H54 (cell line): ENCODE measurements at regions not wholly inside any gene's neighbourhood (a gene's known extent, or its start where the extent isn't known, plus 50 kb on each side); places are given as distances from the start of the nearest gene placed in this dataset.
A peak's percentile ranks its signal among the peaks of the same experiment; 100 is the strongest.
"Not testable (repeated sequence)": the region's sequence is repeated elsewhere in the genome, so short reads cannot be mapped to it uniquely, and the experiment has no call there.

ENCODE experiments used
- DNase-seq: peaks from one replicate; pipeline ENCODE4 v3.0.0; 2011; ENCODE audit warnings: low spot score, mixed read lengths; ENCODE audit not compliant: insufficient read length
- FAIRE-seq: peaks from 3 replicates; lab custom pipeline; 2011; peaks lifted over from hg19 to GRCh38; lab: Jason Lieb, UNC
- POLR2A ChIP-seq: IDR thresholded peaks from 2 replicates; pipeline ENCODE4 v1.6.1; 2011; ENCODE audit warnings: low read depth, mild to moderate bottlenecking, low read length

GRCh38 chr11:119566319-119566718 lies 143.3 kb upstream of the THY1 start:
- FAIRE-seq (no peak), DNase-seq (no peak)
- no peak for TF ChIP-seq POLR2A

GRCh38 chr11:119565693-119566092 lies 142.7 kb upstream of the THY1 start:
- DNase-seq, FAIRE-seq: not testable (repeated sequence)

- no peak for FAIRE-seq
- no peak for DNase-seq
- TF ChIP-seq POLR2A: no peak
Measured at GRCh38 chr11:119560961-119561360, 138.0 kb upstream of the THY1 start.

- FAIRE-seq: no peak
- no peak for DNase-seq
- TF ChIP-seq POLR2A: no peak
Measured at GRCh38 chr11:119560291-119560690, 137.3 kb upstream of the THY1 start.

- TF ChIP-seq POLR2A: no peak
- DNase-seq (no peak), FAIRE-seq (no peak)
Measured at GRCh38 chr11:119552106-119552485, 129.1 kb upstream of the THY1 start.

- FAIRE-seq: no peak
- no peak for TF ChIP-seq POLR2A
- peak; percentile 12 for DNase-seq
Measured at GRCh38 chr11:119551420-119552105, 128.6 kb upstream of the THY1 start.

GRCh38 chr11:119550053-119550752 lies 127.2 kb upstream of the THY1 start:
- DNase-seq (no peak), FAIRE-seq (no peak)
- TF ChIP-seq POLR2A: no peak

- no peak for TF ChIP-seq POLR2A
Measured at GRCh38 chr11:119547511-119547910, 124.5 kb upstream of the THY1 start.

GRCh38 chr11:119545978-119546915 lies 123.3 kb upstream of the THY1 start:
- FAIRE-seq (no peak), DNase-seq (no peak)
- TF ChIP-seq POLR2A: no peak

More at GRCh38 chr11:119547511-119547910, 124.5 kb upstream of the THY1 start:
- no peak for DNase-seq
- FAIRE-seq: no peak

GRCh38 chr11:119540370-119541125 lies 117.6 kb upstream of the THY1 start:
- no peak for TF ChIP-seq POLR2A
- FAIRE-seq (no peak), DNase-seq (no peak)

GRCh38 chr11:119539583-119539982 lies 116.6 kb upstream of the THY1 start:
- DNase-seq (no peak), FAIRE-seq (no peak)
- no peak for TF ChIP-seq POLR2A

GRCh38 chr11:119538753-119539152 lies 115.8 kb upstream of the THY1 start:
- DNase-seq: no peak
- no peak for FAIRE-seq
- TF ChIP-seq POLR2A: no peak
